Pancreas (tissue), 10 donors: ENCODE measurements at regions not wholly inside any gene's neighbourhood (a gene's known extent, or its start where the extent isn't known, plus 50 kb on each side); places are given as distances from the start of the nearest gene placed in this dataset.
"Not testable (repeated sequence)": the region's sequence is repeated elsewhere in the genome, so short reads cannot be mapped to it uniquely, and the experiment has no call there.

Experiments
- ATAC-seq, 4 donors: fragments of 200-7000 bp; cut with Tn5 transposase; one replicate each; pipeline versions ENCODE4 v1.8.0 to v1.9.1; 2020; ENCODE audit warnings: mild to moderate bottlenecking in 4 of 4, moderate library complexity in 4 of 4
- DNase-seq, 6 donors: peaks; one replicate each; pipeline ENCODE4 v3.0.0-alpha.2; 2020
- FAIRE-seq: peaks from 2 replicates; lab custom pipeline; 2012; peaks lifted over from hg19 to GRCh38; lab: Jason Lieb, UNC
- H3K27ac ChIP-seq, 4 donors: fragments of 200-600 bp; sonication (generic); 1 replicate in 3 of 4; 2 replicates in 1 of 4; pipeline versions ENCODE4 v1.5.0 to v1.8.0; 2020
- H3K27me3 ChIP-seq, 4 donors: fragments of 200-600 bp; one replicate each; pipeline ENCODE4 v1.8.0; 2021
- H3K36me3 ChIP-seq, 3 donors: fragments of 200-600 bp; sonication (generic) in 1 of 3; one replicate each; pipeline versions ENCODE4 v1.5.0 to v1.8.0; 2020 to 2021
- H3K4me1 ChIP-seq, 3 donors: fragments of 200-600 bp; one replicate each; pipeline ENCODE4 v1.8.0; 2021
- H3K4me3 ChIP-seq, 4 donors: fragments of 200-600 bp; sonication (generic) in 2 of 4; one replicate each; pipeline versions ENCODE4 v1.5.0 to v1.8.0; 2020 to 2021
- H3K9me3 ChIP-seq, 4 donors: fragments of 200-600 bp; one replicate each; pipeline ENCODE4 v1.8.0; 2021
- CTCF ChIP-seq, 4 donors: fragments of 200-600 bp; sonication (generic) in 3 of 4; IDR thresholded peaks; one replicate each; pipeline versions ENCODE4 v1.5.0 to v1.8.0; 2021; ENCODE audit warnings: antibody characterized with exemption in 4 of 4
- WGBS, 2 donors: extraction: QIAGEN DNeasy Blood & Tissue Kit; methylation state at CpG; one replicate each; pipeline ENCODE4 v1.1.7; 2013; 5-methylcytosine and 5-hydroxymethylcytosine counted together
- intact Hi-C, 3 donors: fragments of 100-400 bp; cut with DNase I; formaldehyde crosslinking; loops; one replicate each; pipeline versions ENCODE4 v1.11.1 to v1.14.2; 2022
- donor health status: healthy with polysubstance abuse.
- donor health status: DM: no; HTN: no; CAD: no; lungs with moderate emphysema.
- donor health status: DM: no; HTN: no; CAD: no.
- donor health status: control.
- donor health status: control.
- donor health status: Bipolar disorder and iron deficiency.
- donor health status: DM: yes; HTN: yes; CAD: no.
- donor health status: DM: no; HTN: no; CAD: no.
- donor health status: DM: no; HTN: no; CAD: no.
- donor health status: DM: yes; HTN: yes; CAD: no.

GRCh38 chr11:116043857-116044256 lies 539.6 kb upstream of the CADM1 start:
- Histone ChIP-seq H3K4me3 (no peak overlapping the region), H3K4me1 (no peaks in the 10 kb centered on the region), H3K27ac (no peak overlapping the region), H3K27me3 (no peaks in the 10 kb centered on the region), H3K36me3 (no peaks in the 10 kb centered on the region), H3K9me3 (no peaks in the 10 kb centered on the region)
- WGBS, 2 donors: 66 to 79% methylated on average over 2 of the region's 2 CpGs
- DNase-seq (no peak), ATAC-seq (peak in 1 of 4 donors; percentile 17), FAIRE-seq (no peak)
- TF ChIP-seq CTCF (IDR thresholded peaks at IDR 0.05): no peak
- intact Hi-C loops: no loop called here

- ATAC-seq, H3K4me1 ChIP-seq, DNase-seq, H3K27me3 ChIP-seq, intact Hi-C loops, H3K36me3 ChIP-seq, H3K9me3 ChIP-seq, H3K4me3 ChIP-seq, FAIRE-seq, H3K27ac ChIP-seq: not testable (repeated sequence)
- 82 to 87% methylated on average over 6 of the region's 6 CpGs for WGBS, 2 donors
Measured at GRCh38 chr11:116043059-116043458, 538.8 kb upstream of the CADM1 start.

GRCh38 chr11:116042146-116042545 lies 537.9 kb upstream of the CADM1 start:
- no peak for ATAC-seq
- no peak for TF ChIP-seq CTCF (IDR thresholded peaks at IDR 0.05)
- Histone ChIP-seq H3K9me3 (no peaks in the 10 kb centered on the region), H3K4me1 (no peaks in the 10 kb centered on the region), H3K4me3 (no peak overlapping the region), H3K36me3 (peaks cover 0 to 2% (median 0%) of the 10 kb centered on the region in 3 donors), H3K27me3 (no peaks in the 10 kb centered on the region), H3K27ac (no peak overlapping the region)
- intact Hi-C loops: no loop called here
- 71 to 88% methylated on average over 4 of the region's 4 CpGs for WGBS, 2 donors
- no peak for FAIRE-seq
- no peak for DNase-seq

- no peak overlapping the region for H3K4me3 ChIP-seq
- no peak overlapping the region for H3K27ac ChIP-seq
- 64 to 74% methylated on average over 2 of the region's 2 CpGs for WGBS, 2 donors
- intact Hi-C loops: no loop called here
- H3K9me3 ChIP-seq: no peaks in the 10 kb centered on the region
- DNase-seq (no peak), FAIRE-seq (no peak), ATAC-seq (no peak)
- no peaks in the 10 kb centered on the region for H3K27me3 ChIP-seq
- H3K36me3 ChIP-seq: peaks cover 0 to 2% (median 0%) of the 10 kb centered on the region in 3 donors
- no peak for TF ChIP-seq CTCF (IDR thresholded peaks at IDR 0.05)
- H3K4me1 ChIP-seq: no peaks in the 10 kb centered on the region
Measured at GRCh38 chr11:116037861-116038260, 533.6 kb upstream of the CADM1 start.

- peaks cover 0 to 2% (median 0%) of the 10 kb centered on the region in 3 donors for H3K36me3 ChIP-seq
- no peak for TF ChIP-seq CTCF (IDR thresholded peaks at IDR 0.05)
- intact Hi-C loops: no loop called here
- H3K27ac ChIP-seq: no peak overlapping the region
- no peaks in the 10 kb centered on the region for H3K4me1 ChIP-seq
- no peak for FAIRE-seq
- no peak for DNase-seq
- no peaks in the 10 kb centered on the region for H3K9me3 ChIP-seq
- no peaks in the 10 kb centered on the region for H3K27me3 ChIP-seq
- ATAC-seq: peak in 2 of 4 donors; percentile 14 to 40
- WGBS, 2 donors: 16 to 17% methylated on average over 3 to 5 of the region's 5 CpGs
- no peak overlapping the region for H3K4me3 ChIP-seq
Measured at GRCh38 chr11:116035977-116036376, 531.8 kb upstream of the CADM1 start.
